ENCODE measurements at regions not wholly inside any gene's neighbourhood (a gene's known extent, or its start where the extent isn't known, plus 50 kb on each side); places are given as distances from the start of the nearest gene placed in this dataset.

DNA sequence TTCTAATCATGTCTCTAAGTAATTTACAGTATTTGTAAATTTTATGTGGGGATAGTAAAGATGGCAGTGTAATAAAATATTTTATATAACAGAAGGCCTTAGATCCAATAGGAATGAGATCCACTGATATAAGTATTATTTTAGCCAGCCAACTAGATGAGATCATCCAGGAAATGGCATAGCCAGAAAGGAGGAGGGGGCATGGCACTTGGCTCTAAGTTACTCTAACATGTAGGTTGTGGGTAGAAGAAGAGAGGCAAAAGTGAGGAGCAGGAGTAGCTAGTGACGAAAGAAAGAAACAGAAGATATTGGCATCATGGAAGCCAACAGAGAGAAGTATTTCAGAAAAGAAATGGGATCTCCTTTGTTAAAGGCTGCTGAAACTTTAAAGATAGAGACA, 426.1 kb downstream of the PTPRC start (continued):
- TF ChIP-seq, protein P1, sequence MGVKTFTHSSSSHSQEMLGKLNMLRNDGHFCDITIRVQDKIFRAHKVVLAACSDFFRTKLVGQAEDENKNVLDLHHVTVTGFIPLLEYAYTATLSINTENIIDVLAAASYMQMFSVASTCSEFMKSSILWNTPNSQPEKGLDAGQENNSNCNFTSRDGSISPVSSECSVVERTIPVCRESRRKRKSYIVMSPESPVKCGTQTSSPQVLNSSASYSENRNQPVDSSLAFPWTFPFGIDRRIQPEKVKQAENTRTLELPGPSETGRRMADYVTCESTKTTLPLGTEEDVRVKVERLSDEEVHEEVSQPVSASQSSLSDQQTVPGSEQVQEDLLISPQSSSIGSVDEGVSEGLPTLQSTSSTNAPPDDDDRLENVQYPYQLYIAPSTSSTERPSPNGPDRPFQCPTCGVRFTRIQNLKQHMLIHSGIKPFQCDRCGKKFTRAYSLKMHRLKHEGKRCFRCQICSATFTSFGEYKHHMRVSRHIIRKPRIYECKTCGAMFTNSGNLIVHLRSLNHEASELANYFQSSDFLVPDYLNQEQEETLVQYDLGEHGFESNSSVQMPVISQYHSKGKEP (tag by site-specific recombination; IDR thresholded peaks at IDR 0.05), result no peak

DNA sequence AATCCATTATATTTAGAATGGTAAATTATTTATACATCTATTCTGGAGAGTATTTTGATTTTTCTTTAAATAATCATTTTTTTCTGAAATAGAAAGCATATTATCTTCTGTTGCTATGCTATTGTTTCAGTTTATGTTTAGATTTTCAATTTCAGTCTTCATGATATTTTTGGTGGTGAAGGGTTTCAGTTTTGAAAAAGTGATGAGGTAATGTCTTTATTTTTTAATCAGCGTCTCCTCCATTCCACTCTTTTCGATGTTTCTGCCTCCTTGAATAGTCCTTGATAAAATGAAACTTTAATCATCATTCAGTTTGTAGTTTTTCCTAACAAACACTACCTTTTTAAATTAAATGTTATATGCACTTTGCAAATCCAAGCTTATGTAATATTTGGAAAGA, 428.6 kb downstream of the PTPRC start:
- no peak overlapping the region for H3K27ac ChIP-seq (ENCODE audit: extremely low read depth, low read depth, low read length)
- no peaks in the 10 kb centered on the region for H3K9me3 ChIP-seq (ENCODE audit: control insufficient read depth, insufficient read depth, low read depth, low read length)
- CTCF ChIA-PET, result interaction anchor here (1.2 kb wide), 1 partner anchor 25 kb away, joined by 3 read pairs; no protein-coding TSS in a partner anchor
- H3K4me3 ChIP-seq (ENCODE audit: low read depth, low read length), result no peak overlapping the region
- TF ChIP-seq SALL2 (tag by site-specific recombination; IDR thresholded peaks at IDR 0.05; ENCODE audit: borderline replicate concordance), result no peak
- no peak for TF ChIP-seq ZNF223 (tag by site-specific recombination; IDR thresholded peaks at IDR 0.05)
- TF ChIP-seq ZNF121 (tag by site-specific recombination; IDR thresholded peaks at IDR 0.05), result no peak
- TF ChIP-seq, protein P2, sequence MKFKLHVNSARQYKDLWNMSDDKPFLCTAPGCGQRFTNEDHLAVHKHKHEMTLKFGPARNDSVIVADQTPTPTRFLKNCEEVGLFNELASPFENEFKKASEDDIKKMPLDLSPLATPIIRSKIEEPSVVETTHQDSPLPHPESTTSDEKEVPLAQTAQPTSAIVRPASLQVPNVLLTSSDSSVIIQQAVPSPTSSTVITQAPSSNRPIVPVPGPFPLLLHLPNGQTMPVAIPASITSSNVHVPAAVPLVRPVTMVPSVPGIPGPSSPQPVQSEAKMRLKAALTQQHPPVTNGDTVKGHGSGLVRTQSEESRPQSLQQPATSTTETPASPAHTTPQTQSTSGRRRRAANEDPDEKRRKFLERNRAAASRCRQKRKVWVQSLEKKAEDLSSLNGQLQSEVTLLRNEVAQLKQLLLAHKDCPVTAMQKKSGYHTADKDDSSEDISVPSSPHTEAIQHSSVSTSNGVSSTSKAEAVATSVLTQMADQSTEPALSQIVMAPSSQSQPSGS (tag by site-specific recombination; IDR thresholded peaks at IDR 0.05; ENCODE audit: low read depth), result peak; percentile 11; the same call in 1 of the 2 replicates
- TF ChIP-seq ZNF677 (tag by site-specific recombination; IDR thresholded peaks at IDR 0.05), result no peak
- TF ChIP-seq ZNF239 (tag by site-specific recombination; IDR thresholded peaks at IDR 0.05), result no peak
- no peak for TF ChIP-seq ZNF792 (tag by site-specific recombination; IDR thresholded peaks at IDR 0.05)
- H3K36me3 ChIP-seq (ENCODE audit: control insufficient read depth in 2 of 2, insufficient read depth in 1 of 2, low read length in 2 of 2), result no peaks in the 10 kb centered on the region
- POLR2A ChIA-PET, result no interaction called here
- no peaks in the 10 kb centered on the region for H3K4me1 ChIP-seq (ENCODE audit: control insufficient read depth, insufficient read depth, low read length)

DNA sequence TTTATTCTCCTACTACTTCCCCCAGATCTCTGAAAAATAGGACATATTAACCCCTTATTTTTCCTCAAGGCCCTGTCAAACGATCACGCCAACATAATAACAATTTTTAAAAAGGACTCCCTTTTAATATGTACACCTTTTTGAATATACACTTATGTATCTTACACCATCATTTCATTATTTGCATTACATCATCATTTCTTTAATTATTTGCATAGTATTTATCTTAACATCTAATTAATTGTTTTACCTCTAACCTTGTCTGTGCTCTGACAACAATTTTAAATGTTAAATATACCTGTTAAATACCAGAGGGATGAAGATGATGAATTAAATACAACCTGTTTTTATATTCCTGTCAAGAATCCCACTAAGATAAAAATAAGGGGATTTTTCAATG, 432.2 kb downstream of the PTPRC start:
- ChIA-PET CTCF (no interaction called here), POLR2A (no interaction called here)
- no peaks in the 10 kb centered on the region; the same call in none of the 2 replicates for H3K4me1 ChIP-seq (ENCODE audit: control insufficient read depth, insufficient read depth, low read length)
- H3K36me3 ChIP-seq (ENCODE audit: control insufficient read depth in 2 of 2, insufficient read depth in 1 of 2, low read length in 2 of 2), result no peaks in the 10 kb centered on the region
- TF ChIP-seq, protein P2 (tag by site-specific recombination; IDR thresholded peaks at IDR 0.05; ENCODE audit: low read depth), result peak; percentile 75
- TF ChIP-seq, protein P3, sequence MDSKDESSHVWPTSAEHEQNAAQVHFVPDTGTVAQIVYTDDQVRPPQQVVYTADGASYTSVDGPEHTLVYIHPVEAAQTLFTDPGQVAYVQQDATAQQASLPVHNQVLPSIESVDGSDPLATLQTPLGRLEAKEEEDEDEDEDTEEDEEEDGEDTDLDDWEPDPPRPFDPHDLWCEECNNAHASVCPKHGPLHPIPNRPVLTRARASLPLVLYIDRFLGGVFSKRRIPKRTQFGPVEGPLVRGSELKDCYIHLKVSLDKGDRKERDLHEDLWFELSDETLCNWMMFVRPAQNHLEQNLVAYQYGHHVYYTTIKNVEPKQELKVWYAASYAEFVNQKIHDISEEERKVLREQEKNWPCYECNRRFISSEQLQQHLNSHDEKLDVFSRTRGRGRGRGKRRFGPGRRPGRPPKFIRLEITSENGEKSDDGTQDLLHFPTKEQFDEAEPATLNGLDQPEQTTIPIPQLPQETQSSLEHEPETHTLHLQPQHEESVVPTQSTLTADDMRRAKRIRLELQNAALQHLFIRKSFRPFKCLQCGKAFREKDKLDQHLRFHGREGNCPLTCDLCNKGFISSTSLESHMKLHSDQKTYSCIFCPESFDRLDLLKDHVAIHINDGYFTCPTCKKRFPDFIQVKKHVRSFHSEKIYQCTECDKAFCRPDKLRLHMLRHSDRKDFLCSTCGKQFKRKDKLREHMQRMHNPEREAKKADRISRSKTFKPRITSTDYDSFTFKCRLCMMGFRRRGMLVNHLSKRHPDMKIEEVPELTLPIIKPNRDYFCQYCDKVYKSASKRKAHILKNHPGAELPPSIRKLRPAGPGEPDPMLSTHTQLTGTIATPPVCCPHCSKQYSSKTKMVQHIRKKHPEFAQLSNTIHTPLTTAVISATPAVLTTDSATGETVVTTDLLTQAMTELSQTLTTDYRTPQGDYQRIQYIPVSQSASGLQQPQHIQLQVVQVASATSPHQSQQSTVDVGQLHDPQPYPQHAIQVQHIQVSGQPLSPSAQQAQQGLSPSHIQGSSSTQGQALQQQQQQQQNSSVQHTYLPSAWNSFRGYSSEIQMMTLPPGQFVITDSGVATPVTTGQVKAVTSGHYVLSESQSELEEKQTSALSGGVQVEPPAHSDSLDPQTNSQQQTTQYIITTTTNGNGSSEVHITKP (tag by site-specific recombination; IDR thresholded peaks at IDR 0.05), result no peak
- no peaks in the 10 kb centered on the region for H3K9me3 ChIP-seq (ENCODE audit: control insufficient read depth, insufficient read depth, low read depth, low read length)
- H3K4me3 ChIP-seq (ENCODE audit: low read depth, low read length), result no peak overlapping the region
- H3K27ac ChIP-seq (ENCODE audit: extremely low read depth, low read depth, low read length), result no peak overlapping the region

DNA sequence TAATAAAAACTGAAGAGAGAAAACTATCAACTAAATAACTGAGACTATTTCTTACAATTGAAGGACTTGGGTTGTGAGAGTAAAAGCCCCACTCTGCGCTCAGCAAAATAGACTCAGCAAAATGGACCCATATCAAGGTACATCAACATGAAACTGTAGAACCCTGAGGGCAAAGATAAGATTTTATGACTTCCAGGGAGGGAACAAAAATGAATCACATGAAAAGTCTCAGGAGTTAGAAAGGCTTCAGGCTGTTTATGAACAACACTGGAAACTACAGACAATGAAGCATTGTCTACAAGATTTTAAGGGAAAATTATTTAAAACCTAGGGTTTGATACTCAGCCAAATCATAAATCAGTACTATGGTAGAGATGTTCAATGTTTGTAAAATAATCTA, 434.3 kb downstream of the PTPRC start:
- H3K4me1 ChIP-seq (ENCODE audit: control insufficient read depth, insufficient read depth, low read length), result no peaks in the 10 kb centered on the region; the same call in none of the 2 replicates
- no peaks in the 10 kb centered on the region for H3K9me3 ChIP-seq (ENCODE audit: control insufficient read depth, insufficient read depth, low read depth, low read length)
- CTCF ChIA-PET, result interaction anchor here (1.2 kb wide), 1 partner anchor 39 kb away, joined by 6 read pairs; no protein-coding TSS in a partner anchor
- POLR2A ChIA-PET, result no interaction called here
- no peaks in the 10 kb centered on the region for H3K36me3 ChIP-seq (ENCODE audit: control insufficient read depth in 2 of 2, insufficient read depth in 1 of 2, low read length in 2 of 2)
- TF ChIP-seq, protein P4, sequence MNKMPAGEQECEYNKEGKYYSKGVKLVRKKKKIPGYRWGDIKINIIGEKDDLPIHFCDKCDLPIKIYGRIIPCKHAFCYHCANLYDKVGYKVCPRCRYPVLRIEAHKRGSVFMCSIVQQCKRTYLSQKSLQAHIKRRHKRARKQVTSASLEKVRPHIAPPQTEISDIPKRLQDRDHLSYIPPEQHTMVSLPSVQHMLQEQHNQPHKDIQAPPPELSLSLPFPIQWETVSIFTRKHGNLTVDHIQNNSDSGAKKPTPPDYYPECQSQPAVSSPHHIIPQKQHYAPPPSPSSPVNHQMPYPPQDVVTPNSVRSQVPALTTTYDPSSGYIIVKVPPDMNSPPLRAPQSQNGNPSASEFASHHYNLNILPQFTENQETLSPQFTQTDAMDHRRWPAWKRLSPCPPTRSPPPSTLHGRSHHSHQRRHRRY (tag by site-specific recombination; IDR thresholded peaks at IDR 0.05), result no peak
- TF ChIP-seq FEZF1 (tag by site-specific recombination; IDR thresholded peaks at IDR 0.05) (0 out of 2 replicates have a peak, but pooled peaks have one; percentile 8), ZNF623 (tag by site-specific recombination; IDR thresholded peaks at IDR 0.05) (no peak), TRIM28 (IDR thresholded peaks at IDR 0.05; ENCODE audit: borderline replicate concordance, low read length) (peak; percentile 15; the same call in 1 of the 2 replicates)
- TF ChIP-seq, protein P5, sequence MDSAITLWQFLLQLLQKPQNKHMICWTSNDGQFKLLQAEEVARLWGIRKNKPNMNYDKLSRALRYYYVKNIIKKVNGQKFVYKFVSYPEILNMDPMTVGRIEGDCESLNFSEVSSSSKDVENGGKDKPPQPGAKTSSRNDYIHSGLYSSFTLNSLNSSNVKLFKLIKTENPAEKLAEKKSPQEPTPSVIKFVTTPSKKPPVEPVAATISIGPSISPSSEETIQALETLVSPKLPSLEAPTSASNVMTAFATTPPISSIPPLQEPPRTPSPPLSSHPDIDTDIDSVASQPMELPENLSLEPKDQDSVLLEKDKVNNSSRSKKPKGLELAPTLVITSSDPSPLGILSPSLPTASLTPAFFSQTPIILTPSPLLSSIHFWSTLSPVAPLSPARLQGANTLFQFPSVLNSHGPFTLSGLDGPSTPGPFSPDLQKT (IDR thresholded peaks at IDR 0.05; ENCODE audit: borderline replicate concordance, low read depth, low read length), result no peak
- no peak overlapping the region for H3K4me3 ChIP-seq (ENCODE audit: low read depth, low read length)
- no peak overlapping the region for H3K27ac ChIP-seq (ENCODE audit: extremely low read depth, low read depth, low read length)

Measured in HEK293 (cell line).